ENCODE measurements at regions not wholly inside any gene's neighbourhood (a gene's known extent, or its start where the extent isn't known, plus 50 kb on each side); places are given as distances from the start of the nearest gene placed in this dataset.

DNA sequence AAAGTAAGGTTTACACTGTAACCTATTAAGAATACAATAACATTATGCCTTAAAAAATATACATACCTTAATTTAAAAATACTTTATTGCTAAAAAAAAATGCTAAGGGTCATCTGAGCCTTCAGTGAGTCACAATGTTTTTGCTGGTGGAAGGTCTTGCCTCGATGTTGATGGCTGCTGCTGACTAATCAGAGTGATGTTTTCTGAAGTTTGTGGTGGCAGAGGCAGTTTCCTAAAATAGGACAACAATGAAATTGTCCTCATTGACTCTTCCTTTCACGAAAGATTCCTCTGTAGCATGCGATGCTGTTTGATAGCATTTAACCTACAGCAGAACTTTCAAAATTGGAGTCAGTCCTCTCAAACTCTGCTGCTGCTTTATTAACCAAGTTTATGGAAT, 97.6 kb downstream of the FAT3 start:
- DNase-seq = no peak

DNA sequence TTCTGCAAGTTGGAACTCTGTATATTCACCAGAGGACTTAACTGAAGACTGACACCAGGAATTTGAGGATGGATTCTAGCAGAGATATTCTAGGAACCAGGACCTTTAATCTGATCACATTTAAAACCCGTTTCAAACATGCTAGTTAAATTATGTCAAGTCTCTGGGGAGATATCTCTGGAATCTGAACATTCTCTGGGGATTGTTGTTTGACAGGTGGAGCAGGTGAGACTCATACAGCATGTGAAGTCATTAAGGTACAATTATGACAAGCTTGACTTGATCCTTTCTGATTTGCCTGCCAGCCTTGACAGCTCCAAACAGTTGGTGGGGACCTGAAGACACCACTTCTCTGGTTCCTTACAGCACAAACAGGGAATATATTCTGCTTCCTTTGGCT, 100.3 kb downstream of the FAT3 start:
- no peak for DNase-seq

DNA sequence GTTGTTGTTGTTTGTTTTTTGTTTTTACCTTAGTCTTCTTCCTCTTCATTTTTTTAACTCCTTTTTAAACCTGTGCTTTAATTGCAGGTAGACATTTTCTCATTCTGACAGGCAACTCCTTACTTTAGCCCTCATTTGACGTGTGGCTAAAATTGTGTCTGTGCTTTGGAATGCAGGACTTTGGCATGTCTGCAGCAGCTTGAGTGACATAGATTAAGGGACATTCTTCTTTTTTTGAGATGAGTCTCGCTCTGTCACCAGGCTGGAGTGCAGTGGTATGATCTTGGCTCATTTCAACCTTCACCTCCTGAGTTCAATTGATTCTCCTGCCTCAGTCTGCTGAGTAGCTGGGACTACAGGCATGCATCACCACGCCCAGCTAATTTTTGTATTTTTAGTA, 100.8 kb downstream of the FAT3 start:
- DNase-seq = no peak

DNA sequence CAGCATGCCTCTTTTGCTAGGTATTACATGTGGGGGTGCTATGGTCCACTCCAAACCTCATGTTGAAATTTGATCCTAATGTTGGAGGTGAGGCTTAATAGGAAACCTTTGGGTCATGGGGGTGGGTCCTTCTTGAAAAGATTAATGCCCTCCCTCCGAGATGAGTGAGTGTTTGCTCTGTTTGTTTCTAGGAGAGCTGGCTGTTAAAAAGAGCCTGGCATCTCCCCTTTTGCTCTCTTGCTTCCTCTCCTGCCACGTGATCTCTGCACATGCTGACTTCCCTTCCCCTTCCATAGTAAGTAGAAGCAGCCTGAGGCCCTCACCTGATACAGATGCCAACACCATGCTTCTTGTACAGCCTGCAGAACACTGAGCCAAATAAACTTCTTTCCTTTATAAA, 104.5 kb downstream of the FAT3 start:
- DNase-seq = no peak

DNA sequence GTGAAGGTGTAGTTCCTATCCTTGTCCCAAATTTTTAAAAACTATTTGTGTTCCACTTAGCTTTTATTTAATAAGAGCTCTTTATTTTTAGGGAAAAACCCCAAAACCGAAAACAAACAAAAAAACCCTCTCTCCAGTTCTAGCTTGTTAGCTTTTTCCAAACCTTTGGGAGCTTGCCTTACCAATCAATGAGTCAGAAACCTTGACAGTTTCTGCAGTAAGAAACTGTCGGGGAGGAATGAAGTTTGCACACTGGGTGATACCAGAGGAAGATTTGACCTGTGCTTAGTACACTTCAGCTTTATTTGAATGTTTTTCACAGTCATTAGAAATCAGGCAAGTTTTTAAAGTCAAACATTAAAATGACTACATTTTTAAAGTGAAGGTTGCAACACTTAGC, 105.0 kb downstream of the FAT3 start:
- DNase-seq = no peak

DNA sequence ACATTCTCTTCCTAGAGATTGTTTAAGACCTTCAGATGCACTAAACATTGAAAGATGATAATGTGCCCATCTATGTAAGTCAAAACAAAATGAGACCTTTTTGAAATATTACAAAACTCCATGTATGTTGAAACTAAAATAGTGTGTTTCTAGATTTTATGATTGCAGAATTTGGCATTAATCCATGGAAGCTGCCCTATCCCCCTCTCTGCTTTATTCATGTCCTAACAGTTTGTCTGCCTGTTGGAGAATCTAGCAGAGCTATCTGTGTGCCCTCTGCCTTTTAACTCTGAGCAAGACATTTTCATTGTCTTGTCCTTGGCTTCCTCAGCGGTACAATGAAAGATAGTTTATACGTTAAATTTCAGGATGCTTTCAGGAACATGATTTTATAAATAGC, 105.5 kb downstream of the FAT3 start:
- no peak for DNase-seq

DNA sequence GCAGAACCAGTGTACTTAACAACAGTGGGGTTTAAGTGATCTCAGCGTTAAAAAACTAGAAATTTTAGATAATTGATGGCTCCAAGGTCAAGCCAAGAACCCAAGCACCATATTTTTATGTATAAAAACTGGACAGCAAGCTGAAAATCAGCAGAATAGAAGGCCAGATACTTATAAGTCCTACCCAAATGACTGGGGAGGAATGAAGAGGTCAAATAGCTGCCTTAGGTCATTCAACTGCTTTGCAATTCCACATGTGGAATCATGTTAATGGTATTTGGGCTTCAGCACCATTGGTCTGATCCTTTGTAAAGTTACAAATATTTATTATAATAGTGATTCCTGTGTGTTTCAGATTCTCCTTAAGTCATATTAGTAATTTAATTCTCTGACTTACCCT, 108.4 kb downstream of the FAT3 start:
- DNase-seq = no peak

DNA sequence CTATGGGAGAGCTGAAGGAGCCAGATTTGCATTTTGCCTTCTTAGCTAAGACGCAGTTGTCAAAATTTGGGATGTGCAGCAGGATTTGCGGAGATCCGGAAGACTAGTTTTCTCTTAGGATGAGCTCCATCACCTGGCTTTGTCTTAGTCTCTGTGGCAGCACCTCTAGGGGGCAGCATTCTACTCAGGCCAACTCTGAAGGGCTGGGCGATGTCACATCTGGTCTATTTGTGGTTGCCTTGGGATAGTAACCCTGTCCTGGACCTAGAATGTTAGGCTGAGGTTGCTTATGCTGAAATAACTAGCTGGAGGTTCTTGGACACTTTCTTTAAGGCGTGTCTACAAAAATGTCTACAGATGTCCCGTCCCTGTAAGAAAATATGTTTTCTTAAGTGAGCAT, 116.2 kb downstream of the FAT3 start:
- DNase-seq = no peak

DNA sequence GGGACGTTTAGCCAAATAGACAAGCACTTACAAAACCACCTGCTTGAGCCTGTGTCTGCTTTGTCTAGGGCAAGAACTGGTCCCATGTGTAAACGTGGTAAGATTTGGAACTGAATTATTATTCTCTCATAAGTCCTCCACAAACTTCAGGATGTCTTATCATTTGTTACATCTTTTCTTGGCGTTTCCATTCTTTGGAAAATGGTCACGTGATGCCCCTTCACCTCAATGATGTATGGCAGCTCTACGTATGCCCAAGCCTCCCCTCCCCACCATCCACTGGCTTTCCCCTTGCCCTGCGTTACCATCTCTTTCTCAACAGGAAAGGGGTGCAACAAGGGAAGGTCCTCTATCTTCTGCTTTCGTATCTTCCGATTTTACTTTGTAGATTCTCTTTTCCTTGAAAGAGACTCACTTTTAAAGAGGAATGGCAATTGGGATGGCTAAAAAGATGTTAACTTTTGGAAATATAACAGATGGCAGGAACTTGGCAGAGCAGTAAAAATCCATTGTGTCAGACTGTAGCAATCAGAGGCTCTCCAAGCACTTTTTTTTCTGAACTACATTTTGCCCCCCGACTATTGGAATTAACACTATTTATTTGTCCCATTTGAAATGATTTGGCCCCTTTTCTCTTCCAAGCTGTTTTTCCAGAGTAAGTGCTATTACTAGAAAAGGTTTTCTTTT, 117.6 kb downstream of the FAT3 start:
- DNase-seq = no peak

DNA sequence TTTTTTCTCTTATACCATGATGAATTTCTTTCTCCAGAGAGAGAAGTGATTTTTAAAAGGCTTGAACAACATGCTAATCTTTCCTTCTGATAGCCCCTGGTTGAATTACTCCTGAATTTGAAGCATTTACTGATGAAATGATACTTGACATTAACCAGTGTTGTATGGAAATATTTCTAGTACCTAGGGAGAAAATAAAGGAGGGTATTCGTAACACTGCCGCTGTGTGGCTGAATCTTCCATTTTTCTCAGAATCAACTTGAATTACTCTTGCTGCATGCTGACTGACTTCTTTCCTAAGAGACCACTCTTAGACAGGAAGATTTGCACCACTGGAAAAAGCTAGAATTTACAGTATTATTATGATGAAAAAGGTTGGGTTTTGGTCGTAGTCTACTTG, 118.3 kb downstream of the FAT3 start:
- DNase-seq = no peak

DNA sequence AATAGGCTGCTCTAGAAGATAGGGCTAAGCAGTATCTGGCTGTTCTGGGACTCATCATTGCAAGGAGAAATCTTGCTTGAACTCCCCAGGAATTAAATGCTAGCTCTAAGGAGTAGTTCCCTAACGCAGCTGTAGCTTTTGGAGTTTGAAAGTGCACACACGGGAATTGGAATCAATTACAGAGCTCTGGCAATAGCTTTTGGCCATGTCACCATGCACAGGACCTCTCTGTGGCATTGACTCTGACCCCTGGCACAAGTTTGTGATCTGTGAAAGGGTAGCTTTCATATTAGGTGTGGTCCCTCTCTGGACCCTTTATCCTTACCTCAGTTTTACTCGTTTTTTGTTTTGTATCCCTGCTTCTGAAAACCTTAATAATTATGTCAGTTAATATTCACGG, 121.6 kb downstream of the FAT3 start:
- no peak for DNase-seq

DNA sequence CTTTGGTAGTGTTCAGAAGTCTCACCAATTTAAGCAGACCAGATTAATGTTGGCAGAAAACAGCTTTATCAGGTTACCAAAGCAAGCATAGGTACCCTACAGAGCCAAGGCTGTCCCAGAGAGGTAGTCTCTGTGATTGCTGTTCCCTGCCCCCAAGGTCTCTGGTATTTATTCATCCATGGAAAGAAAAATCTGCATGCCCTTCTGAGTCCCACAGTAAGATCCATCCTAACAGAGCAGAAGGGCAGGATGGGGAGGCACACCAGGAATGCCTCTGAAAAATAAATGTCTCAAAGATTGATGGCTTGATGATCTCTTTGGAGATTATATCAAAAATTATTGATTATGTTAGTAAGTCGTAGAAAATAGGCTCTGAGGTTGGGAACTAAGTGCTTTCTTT, 122.8 kb downstream of the FAT3 start:
- DNase-seq = no peak

DNA sequence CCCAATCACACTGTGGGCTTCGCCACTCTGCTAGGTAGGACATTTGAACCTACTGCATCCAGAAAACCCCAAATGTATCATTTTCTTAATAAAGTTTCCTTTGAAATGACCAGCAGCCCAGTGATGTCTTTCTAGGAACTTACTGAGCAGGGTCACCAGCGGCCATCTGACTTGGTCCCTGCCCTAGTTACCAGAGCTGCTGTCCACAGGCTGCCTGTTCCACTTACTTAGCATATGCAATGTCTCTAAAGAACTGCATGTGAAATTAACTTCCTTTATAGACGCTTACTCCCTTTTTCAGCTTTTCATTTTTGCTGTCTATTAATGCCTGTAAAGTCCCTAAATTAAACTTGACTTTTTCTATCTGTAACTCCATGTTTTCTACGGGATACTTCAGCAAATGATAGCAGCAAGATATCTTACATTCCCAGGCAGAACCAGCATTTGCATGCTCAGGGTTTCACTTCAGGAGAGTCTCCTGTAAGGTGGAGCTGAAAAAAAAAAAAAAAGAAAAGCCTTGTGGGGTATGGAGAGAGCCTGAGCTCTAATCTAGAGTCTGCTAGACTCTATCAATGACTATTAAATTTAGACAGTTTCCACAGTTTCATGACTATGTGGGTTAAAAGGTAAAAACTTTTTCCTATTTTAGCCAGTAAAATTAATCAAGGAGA, 125.0 kb downstream of the FAT3 start:
- DNase-seq = no peak

DNA sequence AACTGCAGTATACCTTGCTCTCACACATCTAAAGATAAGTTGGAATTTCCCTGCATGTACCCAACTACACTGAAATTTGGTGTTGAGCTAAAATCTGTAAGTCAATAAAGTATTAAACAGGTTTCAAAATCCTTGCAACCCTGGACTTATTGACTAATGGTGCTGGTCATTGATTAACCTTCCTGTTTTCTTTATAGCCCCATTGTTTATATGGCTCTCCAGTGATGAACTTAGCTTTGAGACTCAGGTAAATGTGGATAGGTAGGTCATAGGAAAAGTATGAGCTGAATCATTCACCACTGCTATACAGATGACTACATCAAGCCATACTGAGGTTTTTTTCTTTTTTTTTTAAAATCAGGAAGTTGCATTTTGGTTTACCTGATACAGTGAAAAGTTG, 132.7 kb downstream of the FAT3 start:
- DNase-seq = no peak

DNA sequence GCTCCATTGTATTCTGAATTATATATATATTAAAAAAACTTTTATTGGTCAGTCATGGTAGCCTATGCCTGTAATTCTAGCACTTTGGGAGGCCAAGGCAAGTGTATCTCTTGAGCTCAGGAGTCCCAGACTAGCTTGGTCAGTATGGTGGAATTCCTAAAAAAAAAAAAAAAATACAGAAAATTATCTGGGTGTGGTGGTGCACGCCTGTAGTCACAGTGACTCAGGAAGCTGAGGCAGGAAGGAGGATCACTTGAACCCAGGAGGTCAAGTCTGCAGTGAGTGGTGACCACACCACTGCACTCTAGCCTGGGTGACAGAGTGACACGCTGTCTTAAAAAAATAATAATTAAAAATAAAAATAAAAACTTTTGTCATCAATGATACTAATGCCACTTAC, 133.2 kb downstream of the FAT3 start:
- DNase-seq = no peak

DNA sequence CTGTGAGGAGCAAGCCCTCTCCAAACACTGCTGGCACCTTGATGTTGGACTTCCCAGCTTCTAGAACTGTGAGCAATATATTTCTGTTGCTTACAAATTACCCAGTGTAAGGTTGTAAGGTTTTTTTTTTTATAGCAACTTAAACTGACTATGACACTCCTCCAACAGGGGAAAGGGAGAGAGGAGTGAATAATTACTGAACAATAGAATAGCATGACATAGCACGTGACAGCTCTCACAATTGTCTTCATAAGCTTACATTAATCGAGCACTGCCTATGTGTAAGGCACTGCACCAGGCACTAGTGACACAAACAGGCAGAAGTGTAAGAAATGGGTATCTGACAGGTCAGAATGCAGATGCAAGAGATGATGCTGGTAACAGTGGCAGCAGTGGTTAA, 136.9 kb downstream of the FAT3 start:
- DNase-seq = no peak

DNA sequence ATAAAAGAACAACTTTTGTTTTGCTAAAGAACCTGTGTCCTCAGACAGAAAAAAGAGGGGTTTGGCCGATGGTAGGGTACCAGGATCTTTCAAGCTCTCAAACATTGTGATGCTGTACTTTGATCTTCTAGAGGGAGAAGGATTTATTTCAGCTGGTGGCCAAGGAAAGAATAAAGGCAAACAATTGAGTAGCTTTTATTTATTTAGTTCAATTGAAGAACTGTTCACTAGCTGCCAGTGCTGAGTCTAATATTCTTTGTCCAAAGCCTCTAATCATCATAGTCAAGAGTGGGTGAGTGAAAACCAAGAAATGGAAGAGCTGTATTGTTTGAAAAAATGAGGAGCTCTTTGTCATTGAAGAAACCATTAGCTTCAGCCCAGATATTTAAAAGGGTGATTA, 138.4 kb downstream of the FAT3 start:
- DNase-seq = no peak

DNA sequence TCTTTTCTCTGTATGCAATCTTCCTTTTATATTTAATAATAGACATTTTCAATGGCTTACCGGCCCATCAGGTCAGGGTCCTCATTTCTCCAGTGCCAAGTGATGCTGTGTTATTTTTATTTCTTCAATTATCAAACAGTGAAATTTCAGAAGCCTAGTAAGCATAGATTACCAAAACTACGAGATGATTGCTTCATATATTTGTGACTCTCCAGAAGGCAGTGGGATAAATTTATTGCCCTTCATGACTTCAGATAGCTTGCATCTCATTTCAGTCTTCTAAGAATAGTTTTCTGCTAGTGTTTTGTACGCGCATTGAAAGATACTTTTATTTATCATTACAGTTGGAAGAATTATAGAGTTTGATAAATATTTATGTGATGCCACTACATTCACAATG, 139.6 kb downstream of the FAT3 start:
- no peak for DNase-seq

DNA sequence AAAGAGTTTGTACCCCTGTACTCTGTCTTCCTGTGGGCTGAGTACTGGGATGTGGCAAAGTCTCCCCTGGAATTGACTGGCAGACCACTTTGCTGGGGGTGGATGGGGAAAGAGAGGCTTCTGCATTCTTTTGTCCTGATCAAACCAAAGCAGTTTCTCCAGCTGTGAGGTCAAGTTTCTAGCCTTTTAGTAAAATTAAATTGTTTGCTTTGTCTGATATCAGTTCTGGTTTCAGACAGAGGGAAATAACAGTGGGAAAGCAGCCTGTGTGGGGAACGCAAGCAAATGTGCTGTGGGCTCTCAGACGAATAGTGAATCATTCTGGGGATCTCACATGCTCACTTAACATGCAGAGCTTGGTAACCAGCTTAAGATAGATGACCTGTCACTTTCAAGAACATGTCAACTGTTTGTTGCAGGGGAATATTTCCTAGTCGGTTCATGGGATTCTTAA, 151.6 kb downstream of the FAT3 start:
- no peak for DNase-seq

DNA sequence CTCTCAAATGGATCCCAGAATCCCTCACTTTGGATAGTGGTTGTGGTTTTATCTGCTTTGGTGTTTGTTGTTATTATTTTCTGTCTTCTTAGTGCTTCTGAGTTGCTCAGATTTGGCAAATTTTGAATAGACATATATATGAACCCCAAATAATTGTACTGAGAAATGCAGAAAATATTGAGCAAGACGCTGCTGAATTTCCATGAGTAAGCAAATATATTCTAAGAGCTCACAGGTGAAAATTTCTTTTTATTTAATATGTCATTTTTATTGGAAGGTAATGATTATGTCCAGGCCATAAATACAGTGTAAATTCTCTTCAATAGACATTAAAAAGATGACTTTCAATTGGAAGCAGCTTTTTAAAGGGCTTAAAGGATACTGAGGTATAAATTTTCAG, 152.1 kb downstream of the FAT3 start:
- DNase-seq = no peak

DNA sequence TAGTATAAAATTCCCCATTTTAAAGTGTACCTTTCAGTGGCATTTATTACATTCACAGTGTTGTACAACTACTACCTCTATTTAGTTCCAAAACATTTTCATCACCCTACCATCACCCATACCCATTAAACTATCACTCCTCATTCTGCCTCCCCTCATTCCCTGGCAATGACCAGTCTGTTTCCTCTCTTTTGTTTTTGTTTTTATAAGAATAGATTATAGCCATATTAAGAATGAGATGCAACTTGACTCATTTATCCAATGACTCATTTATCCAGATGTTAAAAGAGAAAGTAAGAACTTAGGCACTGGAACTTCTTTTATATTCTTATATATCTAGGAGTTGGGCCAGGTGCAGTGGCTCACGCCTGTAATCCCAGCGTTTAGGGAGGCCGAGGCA, 156.3 kb downstream of the FAT3 start:
- DNase-seq = no peak

DNA sequence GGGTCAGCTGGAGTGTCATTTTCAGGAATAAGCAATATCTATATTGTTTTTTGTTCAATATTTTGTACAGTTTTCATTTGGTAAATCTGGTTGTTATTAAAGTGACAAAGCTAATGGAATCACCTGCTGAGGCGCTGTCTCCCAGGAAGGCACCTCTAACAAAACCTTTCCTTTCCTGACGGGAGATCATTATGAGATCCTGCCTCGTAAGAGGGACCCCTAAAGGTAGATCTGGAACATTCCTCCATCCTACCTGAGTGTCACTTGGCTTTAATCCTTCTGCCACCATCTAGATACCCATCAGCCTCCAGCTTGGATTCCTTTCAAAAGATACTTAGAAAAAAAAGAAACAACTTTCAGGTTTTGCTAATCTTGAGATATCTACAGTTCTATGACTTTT, 157.7 kb downstream of the FAT3 start:
- DNase-seq = no peak

DNA sequence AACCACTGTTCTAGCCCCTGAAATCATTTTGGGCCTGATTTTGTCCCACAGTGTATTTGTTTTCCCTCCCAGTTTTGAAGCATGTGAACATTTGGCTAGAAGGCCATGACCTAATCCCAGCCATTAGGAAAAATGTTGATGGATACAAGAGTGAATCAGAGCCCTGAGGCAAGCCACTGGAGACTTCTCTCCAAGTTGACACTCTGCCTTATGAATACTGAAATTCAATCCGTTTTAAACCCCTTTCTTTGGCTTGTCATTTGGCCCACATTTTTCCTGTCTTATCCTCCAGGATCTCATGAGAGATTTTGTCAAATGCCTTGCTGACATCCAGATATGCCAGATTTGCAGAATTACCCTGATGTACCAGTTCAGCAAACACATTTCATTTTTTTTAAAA, 158.8 kb downstream of the FAT3 start:
- no peak for DNase-seq

DNA sequence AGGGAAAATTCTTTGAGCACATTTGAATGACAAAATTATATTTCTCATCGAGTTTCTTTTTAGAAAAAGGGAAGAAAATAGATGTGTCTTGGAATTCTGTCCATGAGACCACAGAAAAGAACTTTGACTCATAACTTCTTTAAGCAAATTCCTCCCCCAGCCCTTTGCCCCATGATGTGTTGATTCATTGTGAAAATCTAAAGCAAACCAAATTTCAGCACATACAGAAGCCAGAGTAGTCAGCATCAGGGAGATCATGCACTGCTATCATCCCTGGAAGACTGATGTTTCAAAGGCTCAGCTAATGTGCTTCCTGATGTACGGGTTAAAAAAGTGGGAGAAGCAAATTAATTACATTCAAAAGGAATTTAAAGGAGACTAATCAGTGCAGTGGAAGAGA, 159.7 kb downstream of the FAT3 start:
- no peak for DNase-seq

DNA sequence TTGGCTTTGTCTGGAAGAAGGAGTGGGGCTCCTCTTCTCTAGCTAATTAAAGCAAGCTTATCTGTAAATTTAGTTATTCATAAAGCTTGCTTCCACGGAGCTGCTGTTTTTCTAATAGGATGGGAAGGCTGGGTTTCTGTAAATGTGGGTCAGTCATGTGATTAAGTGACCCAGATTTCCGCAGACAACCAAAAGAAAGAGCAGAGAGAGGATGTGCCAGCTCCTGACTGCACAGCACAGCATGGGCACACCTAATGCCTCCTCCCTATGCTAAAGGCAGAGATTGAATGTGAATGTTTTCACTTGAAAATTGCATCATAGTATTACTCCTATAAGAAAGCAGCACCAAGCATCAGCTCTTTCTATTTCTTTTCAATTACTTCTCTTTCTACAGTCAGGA, 160.2 kb downstream of the FAT3 start:
- DNase-seq = no peak

Measured in NCI-H1048 (cell line).